Right lung (tissue), 2 donors: ENCODE measurements at regions not wholly inside any gene's neighbourhood (a gene's known extent, or its start where the extent isn't known, plus 50 kb on each side); places are given as distances from the start of the nearest gene placed in this dataset.
"Not testable (repeated sequence)": the region's sequence is repeated elsewhere in the genome, so short reads cannot be mapped to it uniquely, and the experiment has no call there.

Source experiments
- DNase-seq, 2 donors: peaks; one replicate each; pipeline ENCODE4 v3.0.0-alpha.2; 2013

DNA sequence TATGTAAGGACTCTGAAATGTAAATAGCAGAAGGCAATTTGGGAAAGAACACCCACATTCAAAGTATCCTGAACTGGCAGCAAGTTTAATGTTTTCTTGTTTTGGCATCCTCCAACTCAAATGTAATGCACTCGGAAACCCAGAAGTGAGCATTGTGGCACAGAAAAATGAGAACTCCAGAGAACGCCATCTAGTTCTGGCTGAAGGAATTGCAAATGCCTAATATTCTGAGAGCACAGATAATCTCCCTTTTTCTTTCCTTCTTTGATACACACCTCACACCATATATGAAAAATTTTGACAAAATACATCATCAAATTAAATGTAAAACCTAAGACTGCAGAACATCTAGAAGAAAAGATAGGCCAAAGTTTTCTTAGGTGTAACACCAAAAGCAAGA is 52.1 kb downstream of the PWWP3B start:
- no peak for DNase-seq

DNA sequence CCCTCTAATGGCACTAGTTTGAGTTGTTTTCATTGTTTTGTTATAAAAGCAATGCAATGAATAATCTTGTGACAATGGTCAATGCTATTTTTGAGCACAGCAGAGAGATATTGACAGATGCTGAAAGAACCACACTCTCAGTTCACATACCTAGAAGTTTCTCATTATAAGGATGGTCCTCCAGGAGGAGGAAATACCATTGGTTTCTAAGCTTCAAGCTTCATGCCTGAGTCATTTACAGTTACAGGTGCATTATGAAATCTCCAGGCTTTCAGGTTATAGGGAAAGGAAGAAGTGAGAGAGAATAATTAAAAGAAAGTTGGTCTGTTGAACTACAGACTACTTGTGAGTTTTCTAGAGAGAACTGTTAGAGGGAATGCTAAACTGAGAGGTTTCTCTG is 75.3 kb downstream of the PWWP3B start:
- no peak for DNase-seq

DNA sequence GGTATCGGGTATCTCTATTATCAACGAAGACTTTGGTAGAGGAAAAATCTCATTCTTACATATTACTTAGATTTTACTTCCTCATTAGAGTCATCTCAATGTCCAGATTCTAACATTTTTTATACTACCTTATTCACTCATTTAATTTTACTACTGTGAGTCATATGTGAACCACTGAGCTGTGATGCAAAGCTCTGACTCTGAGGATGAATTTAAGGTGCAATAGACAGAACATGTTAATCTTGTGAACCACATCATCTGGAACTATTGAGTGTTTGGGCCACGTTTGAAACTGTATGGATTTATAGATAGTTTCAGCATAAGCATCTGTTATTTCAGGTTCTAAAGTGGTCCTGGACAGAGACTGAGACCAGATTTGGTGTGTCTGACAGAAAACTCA is 78.4 kb downstream of the PWWP3B start:
- no peak for DNase-seq

- no peak for DNase-seq
Observed at GRCh38 chrX:106247162-106247561, 79.1 kb downstream of the PWWP3B start.

- DNase-seq = no peak
Observed at GRCh38 chrX:106249706-106250379, 81.7 kb downstream of the PWWP3B start.

DNA sequence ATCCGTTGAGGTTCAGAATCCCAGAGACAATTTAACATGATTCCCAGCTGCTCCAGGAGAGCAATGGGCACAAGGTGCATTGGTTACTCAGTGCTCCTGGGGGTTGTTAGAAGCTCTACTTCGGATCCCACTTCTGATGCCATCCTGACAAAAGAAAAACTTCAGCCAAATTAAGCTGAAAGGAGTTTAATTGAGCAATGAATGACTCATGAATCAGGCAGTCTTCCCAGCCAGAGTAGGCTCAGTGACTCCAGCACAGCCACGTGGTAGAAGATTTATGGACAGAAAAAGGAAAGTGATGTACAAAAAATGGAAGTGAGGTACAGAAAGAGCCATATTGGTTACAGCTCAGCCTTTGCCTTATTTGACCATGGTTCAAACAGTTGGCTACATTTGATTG is 95.7 kb downstream of the PWWP3B start:
- no peak for DNase-seq

- DNase-seq = not testable (repeated sequence)
Observed at GRCh38 chrX:106273947-106274587, 106.0 kb downstream of the PWWP3B start.

DNA sequence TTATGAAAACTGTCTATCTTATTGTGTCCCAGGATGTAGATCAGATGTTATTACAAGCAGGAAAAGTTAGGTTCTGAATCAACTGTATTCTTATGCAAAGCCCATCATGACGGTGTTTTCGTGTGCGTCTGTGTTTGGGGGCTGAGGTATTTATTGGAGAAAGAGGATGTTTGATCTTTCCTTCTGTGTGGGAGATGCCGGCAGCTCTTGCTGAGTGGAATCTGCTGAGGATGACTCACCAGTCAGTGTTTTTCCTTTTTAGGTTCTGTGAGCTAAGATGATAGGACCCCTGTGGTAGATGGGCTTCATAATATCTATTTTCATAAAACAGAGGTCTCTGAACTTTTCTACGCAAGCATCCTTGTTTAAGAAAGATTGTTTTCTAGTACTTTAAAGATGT is 107.1 kb downstream of the PWWP3B start:
- DNase-seq = not testable (repeated sequence)

DNA sequence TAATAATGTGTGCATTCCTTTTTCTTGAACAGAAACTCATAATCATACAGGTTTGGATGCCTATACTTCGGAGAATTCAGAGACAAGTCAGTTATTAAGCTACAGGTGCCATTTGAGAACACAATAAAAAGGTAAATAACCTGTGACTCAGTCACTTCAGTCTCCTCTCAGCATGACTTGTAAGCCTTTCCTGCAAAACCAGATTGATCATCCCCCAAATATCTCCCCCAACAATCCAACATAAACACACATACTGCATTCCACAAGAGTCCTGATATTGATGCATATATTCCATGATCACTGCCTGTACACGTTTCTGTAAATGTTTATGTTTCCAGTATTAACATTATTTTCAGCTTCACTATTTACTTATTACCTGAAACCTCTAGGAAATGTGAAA is 110.8 kb downstream of the PWWP3B start:
- DNase-seq = no peak

GRCh38 chrX:106281383-106281782 is 113.3 kb downstream of the PWWP3B start:
- no peak for DNase-seq

DNA sequence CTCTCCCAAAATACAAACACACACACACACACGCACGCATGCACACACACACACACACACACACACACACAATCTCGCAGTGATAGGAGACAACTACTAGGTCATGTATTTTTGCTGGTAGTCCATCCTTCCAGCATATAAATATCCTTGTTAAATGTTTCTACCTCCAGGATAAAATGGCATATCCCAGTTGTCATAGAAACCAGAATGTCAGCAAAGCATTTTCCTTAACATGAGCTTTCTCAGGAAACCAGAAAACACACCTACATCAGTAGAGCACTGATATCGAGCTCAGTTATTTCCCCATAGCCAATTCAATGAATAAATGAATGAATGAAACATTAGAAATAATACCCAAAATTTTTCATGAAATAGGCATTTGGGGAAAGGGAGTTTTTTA is 115.7 kb downstream of the PWWP3B start:
- DNase-seq = no peak

GRCh38 chrX:106284431-106285025 is 116.4 kb downstream of the PWWP3B start:
- no peak for DNase-seq

DNA sequence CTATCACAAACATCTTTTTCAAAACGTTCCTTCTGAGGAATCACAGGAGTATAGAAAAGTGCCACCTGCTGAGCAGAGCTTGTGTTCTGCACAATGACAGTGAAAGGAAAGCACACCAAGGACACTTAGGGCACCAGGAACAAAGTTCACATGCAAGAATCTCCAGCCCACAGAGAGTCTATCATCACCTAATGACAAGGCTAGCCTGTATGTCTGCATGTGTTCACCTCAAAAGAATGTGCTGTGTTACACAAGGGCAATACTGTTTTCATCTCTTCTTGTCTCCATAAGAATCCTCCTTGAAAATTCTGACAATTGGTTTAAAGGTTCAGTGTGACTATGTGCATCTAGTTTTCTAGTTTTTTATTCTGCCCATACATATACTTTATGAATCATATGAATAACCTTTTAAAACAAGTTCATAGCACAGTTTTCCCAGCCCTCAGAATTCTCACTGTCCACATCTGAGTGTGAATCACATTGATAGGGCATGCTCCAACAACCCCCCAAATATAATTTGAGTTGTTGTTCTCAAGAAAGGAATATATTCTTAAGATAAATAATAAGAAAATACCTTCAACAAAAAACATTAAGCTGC is 118.0 kb downstream of the PWWP3B start:
- DNase-seq = no peak

DNA sequence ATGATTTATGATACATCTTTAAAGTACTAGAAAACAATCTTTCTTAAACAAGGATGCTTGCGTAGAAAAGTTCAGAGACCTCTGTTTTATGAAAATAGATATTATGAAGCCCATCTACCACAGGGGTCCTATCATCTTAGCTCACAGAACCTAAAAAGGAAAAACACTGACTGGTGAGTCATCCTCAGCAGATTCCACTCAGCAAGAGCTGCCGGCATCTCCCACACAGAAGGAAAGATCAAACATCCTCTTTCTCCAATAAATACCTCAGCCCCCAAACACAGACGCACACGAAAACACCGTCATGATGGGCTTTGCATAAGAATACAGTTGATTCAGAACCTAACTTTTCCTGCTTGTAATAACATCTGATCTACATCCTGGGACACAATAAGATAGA is 122.7 kb downstream of the PWWP3B start:
- not testable (repeated sequence) for DNase-seq

DNA sequence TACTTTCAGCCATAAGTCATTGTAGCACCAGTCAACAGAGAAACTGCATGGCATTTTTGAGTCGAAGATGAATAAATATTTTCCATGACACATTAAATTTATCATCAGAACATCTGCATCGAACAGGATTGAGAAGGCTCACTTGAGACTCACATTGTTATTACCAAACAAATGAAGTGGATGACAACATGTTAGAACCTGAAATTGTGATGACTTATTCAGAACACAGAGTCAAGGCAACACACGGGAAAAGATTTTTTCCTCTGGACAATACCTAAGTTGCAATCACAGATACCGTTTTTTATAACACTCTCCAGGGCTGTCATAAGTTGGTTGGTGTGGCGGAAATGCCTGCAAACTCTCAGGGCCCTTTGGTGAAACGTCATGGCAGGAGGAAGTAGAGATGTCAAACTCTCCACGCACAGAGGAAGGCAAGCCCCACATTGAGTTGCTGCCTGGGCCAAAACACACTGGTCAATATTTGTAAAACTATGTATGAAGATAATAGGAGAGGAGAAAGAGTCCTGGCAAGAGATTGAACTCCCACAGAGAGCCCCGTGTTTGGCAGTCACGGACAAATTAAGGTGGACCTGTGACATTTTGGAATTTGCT is 123.8 kb downstream of the PWWP3B start:
- DNase-seq = not testable (repeated sequence)

GRCh38 chrX:106300239-106300638 is 132.1 kb downstream of the PWWP3B start:
- DNase-seq = no peak

GRCh38 chrX:106300656-106301055 is 132.6 kb downstream of the PWWP3B start:
- DNase-seq = no peak

GRCh38 chrX:106302304-106302703 is 134.2 kb downstream of the PWWP3B start:
- DNase-seq = peak in 1 of 2 donors; percentile 12

- no peak for DNase-seq
Observed at GRCh38 chrX:106306391-106306947, 138.4 kb downstream of the PWWP3B start.

DNA sequence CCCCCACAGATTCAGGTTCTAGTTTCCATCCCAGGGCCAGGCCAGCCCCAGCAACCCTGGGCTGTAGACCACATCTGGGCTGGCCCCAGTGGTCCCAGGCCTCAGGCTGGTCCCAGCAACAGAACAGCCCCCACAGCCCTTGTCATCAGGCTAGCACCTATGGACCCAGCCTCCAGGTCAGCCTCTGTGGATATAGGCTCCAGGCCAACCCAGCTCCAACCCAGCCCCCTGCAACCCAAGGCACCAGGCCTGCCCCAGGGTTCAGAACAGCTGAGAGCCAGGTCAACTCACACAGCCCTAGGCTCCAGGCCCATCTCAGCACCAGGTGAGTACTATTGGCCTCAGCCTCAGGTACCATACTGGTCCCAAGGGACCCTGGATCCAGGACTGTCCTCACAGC is 155.3 kb downstream of the PWWP3B start:
- DNase-seq = no peak

DNA sequence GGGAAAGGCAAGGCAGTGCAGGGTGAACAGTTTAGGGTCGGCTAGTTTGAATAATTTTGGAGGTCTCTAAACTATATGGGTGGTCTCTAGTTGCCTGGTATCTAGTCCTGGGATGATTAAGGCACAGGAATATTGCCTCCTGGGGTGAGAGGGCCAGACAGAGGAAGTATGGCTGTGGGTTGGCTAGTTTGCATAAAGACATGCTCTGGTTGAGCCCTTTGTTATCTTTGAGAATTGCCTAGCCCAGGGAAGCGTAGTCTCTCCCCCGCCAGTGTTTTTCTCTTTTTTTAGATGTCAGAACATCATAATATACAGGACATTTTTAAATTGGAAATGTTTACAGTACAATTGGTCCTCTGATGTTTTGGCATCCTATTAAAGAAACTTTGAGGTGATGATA is 163.5 kb downstream of the PWWP3B start:
- DNase-seq = no peak

DNA sequence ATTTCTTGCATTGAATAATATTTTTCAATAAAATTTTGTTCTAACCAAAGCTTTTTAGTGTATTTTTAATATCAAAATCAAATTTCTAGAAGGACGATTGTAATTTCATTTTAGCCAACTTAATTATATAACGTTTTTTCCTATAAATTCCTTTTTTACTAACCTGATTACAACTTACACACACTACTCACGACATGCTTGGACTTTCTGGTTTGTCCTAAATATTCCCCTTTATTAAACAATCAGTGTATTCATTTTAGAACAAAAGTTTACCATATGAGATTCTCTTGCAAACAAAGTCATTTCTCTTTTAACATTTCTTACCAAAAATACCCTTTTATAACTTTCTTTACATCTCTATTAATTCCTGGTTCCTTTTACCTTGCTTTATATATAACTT is 173.7 kb downstream of the PWWP3B start:
- no peak for DNase-seq
